HG02642 (cell line): ENCODE measurements at regions not wholly inside any gene's neighbourhood (a gene's known extent, or its start where the extent isn't known, plus 50 kb on each side); places are given as distances from the start of the nearest gene placed in this dataset.

Experiments
- ATAC-seq: cut with Tn5 transposase; IDR thresholded peaks from one replicate; pipeline ENCODE4 v1.9.1; 2021; ENCODE audit warnings: mild to moderate bottlenecking; ENCODE audit not compliant: unreplicated experiment, poor library complexity

DNA sequence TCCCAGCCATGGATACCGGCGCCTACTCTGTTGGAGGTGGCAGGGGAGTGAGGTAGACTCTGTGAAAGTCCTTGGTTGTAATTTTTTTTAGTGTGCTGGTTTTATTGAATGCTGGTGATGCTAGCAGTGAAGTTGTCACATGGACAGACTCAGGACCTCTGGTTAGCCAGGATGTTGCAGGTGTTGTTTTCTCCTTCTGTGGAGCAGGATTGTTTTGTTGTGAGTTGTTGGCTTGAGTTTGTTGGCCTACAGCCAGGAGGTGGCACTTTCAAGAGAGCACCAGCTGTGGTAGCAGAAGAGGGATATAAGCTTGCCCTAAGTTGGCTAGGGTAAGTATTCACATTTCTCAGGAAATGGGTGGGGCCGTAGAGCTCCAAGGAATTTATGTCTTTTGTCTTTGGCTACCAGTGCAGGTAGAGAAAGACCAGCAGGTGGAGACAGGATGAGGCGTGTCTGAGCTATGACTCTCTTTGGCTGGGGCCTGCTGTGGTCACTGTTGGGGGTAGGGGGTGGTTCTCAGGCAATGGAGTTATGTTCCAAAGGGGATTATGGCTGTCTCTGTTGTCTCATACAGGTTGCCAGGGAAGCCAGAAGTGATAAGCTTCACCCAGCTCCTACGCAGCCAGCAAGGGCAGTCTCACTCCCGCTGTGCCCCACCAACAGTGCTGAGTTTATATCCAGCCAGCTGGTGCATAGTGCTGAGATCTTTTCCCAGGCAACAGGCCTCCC is 248.7 kb downstream of the TAF11L14 start:
- ATAC-seq: no peak

GRCh38 chr5:17888155-17888554 is 253.9 kb downstream of the TAF11L14 start:
- ATAC-seq: no peak

- ATAC-seq: no peak
Observed at GRCh38 chr5:17890501-17890900, 256.2 kb downstream of the TAF11L14 start.

DNA sequence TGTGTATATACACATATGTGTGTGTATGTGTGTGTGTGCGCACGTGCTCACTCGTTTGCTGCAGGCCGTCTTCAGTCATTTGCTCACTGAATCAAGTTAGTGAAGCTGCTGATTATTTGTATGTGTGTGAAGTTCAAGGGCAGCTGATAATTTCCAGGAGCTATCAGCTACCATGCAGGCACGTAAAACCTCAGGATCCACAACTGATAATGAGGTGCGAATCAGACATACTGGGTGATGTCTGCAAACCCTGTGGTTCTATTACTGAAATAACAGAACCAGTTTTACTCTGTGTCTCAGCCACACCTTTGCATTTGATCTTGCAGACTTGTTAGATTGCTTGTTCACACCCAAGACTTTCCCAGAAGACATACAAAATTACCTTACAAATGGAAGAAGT is 257.6 kb downstream of the TAF11L14 start:
- no peak for ATAC-seq

- ATAC-seq: no peak
Observed at GRCh38 chr5:17893026-17893635, 258.9 kb downstream of the TAF11L14 start.

GRCh38 chr5:17895288-17896033 is 261.2 kb downstream of the TAF11L14 start:
- no peak for ATAC-seq

- no peak for ATAC-seq
Observed at GRCh38 chr5:17896605-17897004, 262.3 kb downstream of the TAF11L14 start.

DNA sequence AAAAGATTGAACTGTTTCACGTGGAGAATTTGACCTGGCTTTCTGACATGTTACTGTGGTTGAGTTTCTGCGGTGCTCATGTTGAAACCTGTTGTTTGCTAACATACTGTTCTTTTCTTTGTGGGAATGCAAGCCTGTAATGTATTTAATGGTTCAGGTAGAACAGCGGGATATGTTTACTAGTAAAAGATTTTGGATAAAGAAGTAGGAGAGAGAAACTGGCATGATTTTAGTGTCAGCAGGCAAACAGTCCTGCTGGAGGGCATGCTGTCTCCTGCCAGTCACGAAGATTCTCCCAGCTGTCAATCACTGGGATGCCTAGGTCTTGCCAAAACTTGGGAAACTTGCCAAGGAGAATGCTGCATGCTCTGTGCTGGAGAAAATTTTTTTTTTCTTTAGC is 263.5 kb downstream of the TAF11L14 start:
- ATAC-seq: no peak

DNA sequence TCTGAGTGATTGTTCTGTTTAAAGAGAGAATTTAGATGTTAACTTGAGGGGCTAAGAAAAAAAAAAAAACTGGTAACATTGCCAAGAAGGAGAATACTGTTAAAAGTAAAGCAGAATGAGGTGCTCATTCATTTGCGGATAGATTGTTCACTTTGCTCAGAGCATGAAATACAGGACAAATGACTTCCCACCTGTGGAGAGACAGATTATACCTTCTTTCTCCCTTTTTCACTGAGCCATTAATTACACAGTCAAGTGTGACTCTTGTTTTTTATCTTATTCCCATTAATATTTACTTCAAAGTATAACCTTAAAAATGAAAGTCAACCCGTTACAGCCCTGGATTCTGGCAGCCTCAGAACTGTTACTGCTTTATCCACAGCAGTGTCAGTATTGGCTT is 264.5 kb downstream of the TAF11L14 start:
- no peak for ATAC-seq

- peak; percentile 65 for ATAC-seq
Observed at GRCh38 chr5:17907094-17907493, 272.8 kb downstream of the TAF11L14 start.

DNA sequence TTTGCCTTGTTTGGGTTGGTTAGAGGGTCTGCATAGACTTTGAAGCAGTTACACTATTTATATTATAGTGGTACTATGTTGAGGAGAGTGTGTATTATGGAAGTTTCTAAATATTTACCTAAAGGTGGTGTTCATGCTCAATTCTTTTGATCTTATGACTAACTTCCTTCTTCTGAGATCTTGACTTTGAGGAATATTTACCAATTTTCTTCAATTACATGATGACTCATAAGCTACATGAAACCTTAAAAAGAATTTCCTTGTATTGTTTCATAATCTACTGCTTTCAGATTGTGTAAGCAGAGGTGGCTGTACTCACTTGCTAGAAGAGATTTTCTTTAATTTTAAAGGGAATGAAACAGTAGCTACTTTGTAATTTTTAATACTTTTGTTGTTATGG is 276.1 kb downstream of the TAF11L14 start:
- no peak for ATAC-seq

GRCh38 chr5:17912794-17913193 is 278.5 kb downstream of the TAF11L14 start:
- no peak for ATAC-seq

DNA sequence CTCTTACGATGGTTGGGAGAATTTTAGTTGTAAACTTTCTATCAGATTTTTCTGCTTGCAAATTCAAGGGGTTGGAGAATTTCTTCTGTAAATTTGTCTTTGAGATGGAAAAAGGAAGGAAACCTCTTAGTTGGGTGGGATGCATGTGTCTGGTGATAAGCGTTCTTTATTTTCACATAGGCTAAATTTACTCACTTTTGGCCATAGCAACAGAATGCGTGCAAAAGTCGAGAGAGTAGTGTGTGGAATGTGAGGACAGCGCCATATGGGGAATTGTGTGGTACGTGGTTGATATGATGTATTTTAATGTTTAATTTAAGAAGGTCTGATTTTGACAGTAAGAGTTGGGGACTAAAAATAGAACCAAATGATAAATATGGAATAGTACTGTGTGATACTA is 282.2 kb downstream of the TAF11L14 start:
- ATAC-seq: no peak

DNA sequence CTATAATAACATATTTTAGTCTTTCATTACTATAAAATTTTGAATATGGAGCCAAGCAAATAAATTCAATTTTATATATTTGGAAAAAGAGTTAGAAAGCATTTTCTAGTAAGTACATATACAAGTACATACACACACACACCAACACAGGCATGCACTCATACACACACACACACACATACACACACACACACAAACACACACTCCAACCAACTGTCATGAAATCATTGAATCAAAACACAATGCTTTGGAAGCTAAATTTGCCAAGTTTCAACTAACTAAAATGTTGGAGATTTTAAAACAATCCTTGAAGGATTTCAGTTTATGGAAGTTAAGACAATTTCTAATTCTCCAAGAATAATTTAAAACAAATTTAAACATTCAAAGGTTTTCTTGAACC is 283.2 kb downstream of the TAF11L14 start:
- ATAC-seq: no peak

DNA sequence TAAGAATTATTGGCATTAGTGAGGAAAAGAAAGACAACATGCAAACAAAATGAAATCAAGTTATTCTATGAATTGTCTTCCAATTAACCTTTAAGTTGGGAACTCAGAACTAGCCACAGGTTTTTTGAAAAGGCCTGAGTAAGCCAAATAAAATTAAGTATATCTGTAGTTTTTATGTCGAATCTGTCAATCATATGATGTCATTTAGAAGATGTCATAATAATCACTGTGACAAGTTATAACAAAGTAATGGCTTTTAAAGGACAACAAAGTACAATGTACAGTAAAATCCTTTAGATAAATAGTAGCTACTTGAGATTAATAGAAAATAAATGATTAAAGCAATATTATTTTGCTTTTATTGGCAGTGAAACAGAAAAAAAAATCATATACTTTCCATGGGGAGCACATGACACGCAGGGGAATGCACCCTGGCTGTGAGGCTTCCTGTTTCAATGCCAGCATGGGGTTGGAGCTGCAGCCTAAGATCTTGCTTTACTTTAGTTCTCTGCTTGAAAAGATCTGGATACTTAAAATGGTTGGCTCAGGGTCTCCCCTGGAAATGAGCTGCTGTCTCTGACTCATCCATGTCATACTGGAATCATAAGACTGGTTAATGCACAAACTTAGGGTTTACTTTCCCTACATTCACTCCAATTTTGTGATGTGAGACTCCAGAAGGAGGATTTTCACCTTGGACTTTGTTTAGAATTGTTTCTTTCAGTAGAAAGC is 284.3 kb downstream of the TAF11L14 start:
- ATAC-seq: no peak

DNA sequence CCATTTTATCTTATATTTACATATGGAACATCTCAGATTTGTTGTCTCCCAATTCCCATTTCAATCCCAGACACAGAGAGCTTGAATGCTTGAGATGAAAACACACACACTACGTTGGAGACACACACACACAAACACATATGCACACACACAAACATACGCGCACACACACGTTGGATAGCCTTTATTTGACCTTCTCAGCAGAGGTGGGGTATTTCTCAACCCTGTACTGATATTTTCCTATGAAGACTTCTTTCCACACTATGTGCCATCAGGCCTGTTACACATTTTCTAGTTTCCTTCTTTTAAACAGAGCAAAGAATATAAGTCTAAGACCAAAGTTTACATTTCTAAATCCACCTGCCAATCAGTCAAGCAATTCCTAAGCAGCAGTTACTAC is 291.0 kb downstream of the TAF11L14 start:
- ATAC-seq: no peak

DNA sequence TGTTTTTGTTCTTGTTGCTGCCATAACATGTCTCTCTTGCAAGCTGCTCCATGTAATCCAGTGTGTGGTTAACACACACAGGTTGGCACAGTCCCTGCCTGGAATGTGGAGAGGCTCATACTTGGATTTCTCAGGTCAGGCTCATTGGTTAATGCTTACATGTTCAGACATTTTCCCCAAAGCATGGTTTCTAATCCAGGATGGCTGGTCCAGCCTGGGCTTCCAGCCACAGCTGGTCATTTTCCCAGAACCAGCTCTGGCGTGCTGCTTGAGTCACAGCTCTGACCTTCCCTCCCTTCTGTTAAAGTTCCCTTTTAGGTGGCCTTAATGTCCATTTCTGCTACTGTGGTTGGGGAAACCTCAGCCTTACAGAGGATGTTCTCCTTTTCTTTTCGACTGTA is 294.3 kb downstream of the TAF11L14 start:
- ATAC-seq: no peak

GRCh38 chr5:17929171-17929570 is 294.9 kb downstream of the TAF11L14 start:
- no peak for ATAC-seq

GRCh38 chr5:17930346-17930745 is 296.1 kb downstream of the TAF11L14 start:
- ATAC-seq: no peak

DNA sequence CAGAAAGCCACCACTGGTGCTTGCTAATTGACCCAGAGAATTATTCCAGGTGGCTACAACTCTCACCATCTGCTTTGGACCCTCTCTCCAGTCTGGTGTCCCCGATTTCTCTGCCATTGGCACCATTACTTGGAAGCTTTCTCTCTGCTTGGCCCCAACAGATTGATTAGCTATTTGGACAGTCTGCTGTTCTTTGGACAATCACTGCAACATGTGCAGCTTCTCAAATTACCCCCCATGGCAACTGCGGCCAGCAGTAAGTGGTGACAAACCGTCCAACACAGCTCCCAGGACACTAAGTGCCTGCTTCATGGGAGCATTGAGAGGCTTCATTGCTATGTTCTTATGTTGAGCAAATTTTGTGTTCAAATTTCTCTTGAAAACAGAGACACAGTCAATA is 309.8 kb downstream of the TAF11L14 start:
- ATAC-seq: no peak

- no peak for ATAC-seq
Observed at GRCh38 chr5:17947029-17947428, 312.8 kb downstream of the TAF11L14 start.
